ENCODE measurements at regions not wholly inside any gene's neighbourhood (a gene's known extent, or its start where the extent isn't known, plus 50 kb on each side); places are given as distances from the start of the nearest gene placed in this dataset.

DNA sequence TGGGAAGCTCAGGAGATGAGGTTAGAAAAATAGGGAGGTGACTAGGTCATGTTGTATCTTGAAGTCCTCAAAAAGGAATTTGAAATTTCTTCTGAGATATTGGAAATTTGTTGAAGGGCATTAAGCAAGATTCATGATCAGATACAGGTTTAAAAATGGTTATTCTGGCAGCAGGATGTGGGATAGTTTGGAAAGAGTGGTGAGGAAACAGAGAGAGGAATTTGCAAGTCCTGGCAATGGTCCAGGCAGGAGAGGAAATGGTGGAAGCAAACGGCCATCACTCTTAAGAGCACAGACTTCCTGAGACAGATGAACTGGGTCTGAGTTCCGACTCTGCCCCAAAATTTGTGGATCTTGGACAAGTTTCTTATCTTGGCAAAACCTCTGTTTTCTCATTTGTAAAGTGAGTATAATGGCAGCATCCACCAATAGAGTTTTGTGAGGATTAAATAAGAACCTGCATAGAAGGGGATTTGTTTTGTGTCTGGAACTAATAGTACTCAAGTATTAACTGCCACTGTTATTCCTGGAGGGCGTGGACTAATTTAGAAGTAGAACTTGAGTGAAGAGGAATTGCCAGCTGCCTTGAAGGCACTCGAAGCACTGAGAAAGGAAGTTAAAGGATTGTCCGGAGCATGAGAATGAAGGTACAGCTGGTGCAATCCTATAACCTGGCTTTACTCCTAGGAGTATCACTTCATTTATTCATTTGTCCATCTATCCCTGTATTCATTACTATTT is 99.6 kb downstream of the CCNA1 start:
- TF ChIP-seq, protein P1, sequence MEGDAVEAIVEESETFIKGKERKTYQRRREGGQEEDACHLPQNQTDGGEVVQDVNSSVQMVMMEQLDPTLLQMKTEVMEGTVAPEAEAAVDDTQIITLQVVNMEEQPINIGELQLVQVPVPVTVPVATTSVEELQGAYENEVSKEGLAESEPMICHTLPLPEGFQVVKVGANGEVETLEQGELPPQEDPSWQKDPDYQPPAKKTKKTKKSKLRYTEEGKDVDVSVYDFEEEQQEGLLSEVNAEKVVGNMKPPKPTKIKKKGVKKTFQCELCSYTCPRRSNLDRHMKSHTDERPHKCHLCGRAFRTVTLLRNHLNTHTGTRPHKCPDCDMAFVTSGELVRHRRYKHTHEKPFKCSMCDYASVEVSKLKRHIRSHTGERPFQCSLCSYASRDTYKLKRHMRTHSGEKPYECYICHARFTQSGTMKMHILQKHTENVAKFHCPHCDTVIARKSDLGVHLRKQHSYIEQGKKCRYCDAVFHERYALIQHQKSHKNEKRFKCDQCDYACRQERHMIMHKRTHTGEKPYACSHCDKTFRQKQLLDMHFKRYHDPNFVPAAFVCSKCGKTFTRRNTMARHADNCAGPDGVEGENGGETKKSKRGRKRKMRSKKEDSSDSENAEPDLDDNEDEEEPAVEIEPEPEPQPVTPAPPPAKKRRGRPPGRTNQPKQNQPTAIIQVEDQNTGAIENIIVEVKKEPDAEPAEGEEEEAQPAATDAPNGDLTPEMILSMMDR (conservative IDR thresholded peaks at IDR 0.05; ENCODE audit: low read depth, low read length) = no peak
- no peak overlapping the region for H3K4me3 ChIP-seq (ENCODE audit: low read length)
- no peak for DNase-seq (ENCODE audit: low read depth)

DNA sequence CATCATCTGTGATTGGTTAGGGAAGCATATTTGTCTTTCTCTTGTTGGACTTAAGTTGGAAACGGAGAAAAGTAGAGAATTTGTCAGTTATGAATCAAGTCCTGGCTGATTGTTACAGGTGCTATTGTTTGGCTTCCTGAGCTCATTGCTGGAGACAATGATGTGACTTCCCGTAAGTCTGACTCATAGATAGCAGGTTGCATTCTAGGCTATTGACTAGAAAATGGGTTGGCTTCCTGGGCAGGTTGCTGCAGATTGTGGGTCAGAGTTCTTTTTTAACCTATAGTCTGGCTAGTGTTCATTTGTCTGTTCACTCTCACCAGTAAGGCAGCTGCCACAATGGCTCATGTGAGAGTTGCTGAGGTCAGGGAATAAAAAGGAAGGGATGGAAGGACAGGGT is 101.5 kb downstream of the CCNA1 start:
- H3K4me3 ChIP-seq (ENCODE audit: low read length) = no peak overlapping the region
- no peak for DNase-seq (ENCODE audit: low read depth)
- TF ChIP-seq, protein P1 (conservative IDR thresholded peaks at IDR 0.05; ENCODE audit: low read depth, low read length) = no peak

DNA sequence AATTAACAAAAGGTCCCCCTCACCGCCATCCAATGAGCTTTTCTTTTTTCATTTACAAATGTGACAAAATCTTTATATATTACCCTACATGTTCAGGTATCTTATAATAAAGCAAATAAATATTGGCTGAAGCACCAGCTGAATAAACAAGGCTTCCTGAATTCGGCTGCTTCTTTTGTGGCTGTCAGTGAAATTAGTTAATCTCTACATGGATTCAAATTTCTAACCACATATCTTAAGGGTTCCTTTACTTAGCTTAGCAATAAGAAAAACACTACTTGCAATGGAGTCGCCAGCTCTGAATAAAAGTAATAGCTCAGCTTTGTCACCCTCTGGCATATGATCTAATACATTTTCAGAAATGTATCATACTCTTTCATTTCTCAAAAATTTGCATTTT is 104.3 kb downstream of the CCNA1 start:
- TF ChIP-seq, protein P1 (conservative IDR thresholded peaks at IDR 0.05; ENCODE audit: low read depth, low read length) = no peak
- DNase-seq (ENCODE audit: low read depth) = no peak
- no peak overlapping the region for H3K4me3 ChIP-seq (ENCODE audit: low read length)

DNA sequence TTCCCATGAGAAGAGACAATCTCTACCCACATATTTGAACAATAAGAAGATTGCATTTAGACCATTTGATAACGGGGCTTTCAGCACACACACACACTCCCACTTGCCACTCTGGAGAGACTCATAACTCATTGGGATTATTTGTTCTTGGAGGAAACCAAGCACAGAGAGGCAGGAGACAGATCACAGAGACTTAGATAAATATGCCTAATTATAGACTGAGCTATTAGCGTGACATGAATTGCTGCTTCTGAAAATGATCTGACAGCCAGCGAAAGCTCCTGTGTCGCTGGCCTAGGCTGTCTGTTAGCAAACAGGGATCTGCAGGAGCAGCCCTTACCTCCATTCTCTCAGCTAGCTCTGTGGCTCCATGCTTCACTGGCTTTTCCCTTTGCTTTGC is 111.4 kb downstream of the CCNA1 start:
- H3K4me3 ChIP-seq (ENCODE audit: low read length) = no peak overlapping the region
- no peak for DNase-seq (ENCODE audit: low read depth)
- TF ChIP-seq, protein P1 (conservative IDR thresholded peaks at IDR 0.05; ENCODE audit: low read depth, low read length) = no peak

DNA sequence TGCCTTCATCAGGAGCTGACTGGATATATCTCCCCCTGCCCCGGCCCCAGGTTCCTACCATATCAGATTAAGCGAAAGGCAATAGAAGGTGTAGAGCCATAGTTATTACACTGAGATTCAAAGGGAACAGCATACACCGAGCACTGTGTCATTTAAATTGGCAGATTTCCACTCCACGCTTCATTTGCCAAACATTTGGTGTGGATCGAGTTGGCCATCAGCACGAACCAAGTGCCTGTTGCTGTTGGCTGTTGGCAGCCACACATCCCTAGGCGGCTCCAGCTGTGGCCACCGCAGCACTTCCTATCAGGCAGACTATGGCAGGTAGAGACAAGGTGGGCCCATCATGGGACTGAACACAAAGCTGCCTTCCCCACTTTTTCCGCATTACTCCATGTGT is 115.8 kb downstream of the CCNA1 start:
- H3K4me3 ChIP-seq (ENCODE audit: low read length) = no peak overlapping the region
- DNase-seq (ENCODE audit: low read depth) = no peak
- TF ChIP-seq, protein P1 (conservative IDR thresholded peaks at IDR 0.05; ENCODE audit: low read depth, low read length) = no peak

DNA sequence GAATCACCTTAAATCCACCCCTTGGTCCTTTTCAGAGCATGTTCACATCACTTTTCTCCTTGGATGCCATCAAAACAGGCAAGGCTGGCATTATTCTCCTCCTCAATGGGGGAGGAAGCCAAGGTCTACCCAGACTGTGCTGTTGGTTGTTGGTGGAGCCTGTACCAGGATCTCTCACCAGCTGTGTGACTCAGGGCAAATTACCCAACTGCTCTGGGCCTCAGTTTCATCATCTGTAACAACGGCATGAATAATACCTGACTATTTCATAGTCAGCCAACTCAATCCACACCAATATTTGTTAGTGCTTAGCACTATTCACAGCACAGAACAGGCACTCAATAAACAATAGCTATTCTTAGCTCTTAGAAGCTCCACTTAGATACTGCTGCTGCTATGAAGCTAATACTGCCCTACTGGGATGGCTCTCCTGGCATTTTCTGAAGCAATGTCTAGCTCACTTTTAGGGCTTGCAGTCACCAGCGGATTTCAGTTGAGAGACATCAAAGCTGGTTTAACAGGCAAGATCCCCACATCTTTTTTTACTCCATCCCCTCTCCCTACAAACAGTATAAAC is 116.9 kb downstream of the CCNA1 start:
- no peak overlapping the region for H3K4me3 ChIP-seq (ENCODE audit: low read length)
- TF ChIP-seq, protein P1 (conservative IDR thresholded peaks at IDR 0.05; ENCODE audit: low read depth, low read length) = no peak
- DNase-seq (ENCODE audit: low read depth) = no peak

DNA sequence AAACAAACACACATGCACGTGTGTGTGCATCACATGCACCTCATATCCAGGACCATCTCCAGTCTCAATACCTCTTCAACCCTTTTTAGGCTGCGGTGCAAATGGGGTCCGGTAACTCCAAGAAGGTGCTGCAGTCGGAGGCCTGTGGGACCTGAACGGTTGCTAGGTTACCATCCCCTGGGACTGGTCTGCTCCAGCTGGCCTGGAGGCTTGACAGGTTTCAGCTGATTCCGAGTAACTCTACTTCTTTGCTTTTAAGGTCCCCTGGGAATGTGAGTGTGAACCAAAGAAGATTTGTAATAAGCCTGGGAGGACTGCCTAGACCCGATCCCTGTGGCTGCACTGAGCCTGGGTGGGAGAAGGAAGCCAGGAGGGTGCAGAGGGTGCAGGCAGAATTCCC is 117.5 kb downstream of the CCNA1 start:
- no peak overlapping the region for H3K4me3 ChIP-seq (ENCODE audit: low read length)
- TF ChIP-seq, protein P1 (conservative IDR thresholded peaks at IDR 0.05; ENCODE audit: low read depth, low read length) = no peak
- no peak for DNase-seq (ENCODE audit: low read depth)
